Spleen (tissue), 7 donors: ENCODE measurements at regions not wholly inside any gene's neighbourhood (a gene's known extent, or its start where the extent isn't known, plus 50 kb on each side); places are given as distances from the start of the nearest gene placed in this dataset.

Experiments used
- CTCF ChIP-seq, 11 experiments: fragments of 200-600 bp in 7 of 11; fragments of 450-650 bp in 4 of 11; sonication (generic) in 4 of 11; IDR thresholded peaks in 8 of 11; conservative IDR thresholded peaks in 3 of 11; 1 replicate in 7 of 11; 2 replicates in 4 of 11; pipeline versions ENCODE4 v1.4.0 to v1.8.0; 2016 to 2021; ENCODE audit warnings: antibody characterized with exemption in 11 of 11, inconsistent platforms in 4 of 11, mild to moderate bottlenecking in 1 of 11
- POLR2A ChIP-seq, 3 donors: fragments of 450-650 bp; IDR thresholded peaks; one replicate each; pipeline ENCODE4 v1.5.1; 2017; ENCODE audit warnings: antibody characterized with exemption in 3 of 3, mild to moderate bottlenecking in 1 of 3
- POLR2AphosphoS5 ChIP-seq, 3 donors: sonication (generic); formaldehyde crosslinking; IDR thresholded peaks; one replicate each; pipeline ENCODE4 v1.5.1; 2017; ENCODE audit warnings: antibody characterized with exemption in 3 of 3
- donor health status: DM: no; HTN: no; CAD: no; lungs with moderate emphysema.
- donor health status: DM: no; HTN: no; CAD: no.
- donor health status: DM: no; HTN: no; CAD: no.

GRCh38 chr13:73514208-73514607, 455.4 kb downstream of the KLF5 start:
- TF ChIP-seq POLR2A (IDR thresholded peaks at IDR 0.05) = no peak
- TF ChIP-seq CTCF (IDR thresholded peaks at IDR 0.05 in 8 of 11, conservative IDR thresholded peaks at IDR 0.05 in 3 of 11) = no peak
- no peak for TF ChIP-seq POLR2AphosphoS5 (IDR thresholded peaks at IDR 0.05)
